Fibroblast of villous mesenchyme (primary cell): ENCODE measurements at regions not wholly inside any gene's neighbourhood (a gene's known extent, or its start where the extent isn't known, plus 50 kb on each side); places are given as distances from the start of the nearest gene placed in this dataset.

Experiments used
- DNase-seq: peaks from one replicate; pipeline ENCODE4 v3.0.0-alpha.2; 2010; ENCODE audit warnings: low read depth
- H3K4me3 ChIP-seq: 2 replicates; pipeline ENCODE4 v1.5.1; 2011; ENCODE audit warnings: low read depth, mild to moderate bottlenecking, low read length
- CTCF ChIP-seq: IDR thresholded peaks from 2 replicates; pipeline ENCODE4 v1.5.1; 2012; ENCODE audit warnings: low read depth, mild to moderate bottlenecking, low read length; ENCODE audit not compliant: insufficient read depth

GRCh38 chr16:52956044-52956443 is 96.7 kb downstream of the CHD9NB start:
- no peak for TF ChIP-seq CTCF
- no peak overlapping the region for H3K4me3 ChIP-seq
- no peak for DNase-seq

GRCh38 chr16:52953215-52953614 is 99.5 kb downstream of the CHD9NB start:
- DNase-seq: no peak
- H3K4me3 ChIP-seq: no peak overlapping the region
- TF ChIP-seq CTCF: no peak

- no peak for DNase-seq
- no peak overlapping the region for H3K4me3 ChIP-seq
- TF ChIP-seq CTCF: no peak
Measured at GRCh38 chr16:52948946-52949345, 103.8 kb downstream of the CHD9NB start.

- TF ChIP-seq CTCF: no peak
- H3K4me3 ChIP-seq: no peak overlapping the region
- no peak for DNase-seq
Measured at GRCh38 chr16:52932321-52932720, 120.4 kb downstream of the CHD9NB start.

GRCh38 chr16:52929478-52930400 is 123.0 kb downstream of the CHD9NB start:
- no peak overlapping the region for H3K4me3 ChIP-seq
- no peak for TF ChIP-seq CTCF
- DNase-seq: no peak

- H3K4me3 ChIP-seq: no peak overlapping the region
- no peak for TF ChIP-seq CTCF
- no peak for DNase-seq
Measured at GRCh38 chr16:52928955-52929354, 123.7 kb downstream of the CHD9NB start.

- no peak for DNase-seq
- H3K4me3 ChIP-seq: no peak overlapping the region
- no peak for TF ChIP-seq CTCF
Measured at GRCh38 chr16:52925143-52925542, 127.6 kb downstream of the CHD9NB start.
